ENCODE measurements at regions not wholly inside any gene's neighbourhood (a gene's known extent, or its start where the extent isn't known, plus 50 kb on each side); places are given as distances from the start of the nearest gene placed in this dataset.

DNA sequence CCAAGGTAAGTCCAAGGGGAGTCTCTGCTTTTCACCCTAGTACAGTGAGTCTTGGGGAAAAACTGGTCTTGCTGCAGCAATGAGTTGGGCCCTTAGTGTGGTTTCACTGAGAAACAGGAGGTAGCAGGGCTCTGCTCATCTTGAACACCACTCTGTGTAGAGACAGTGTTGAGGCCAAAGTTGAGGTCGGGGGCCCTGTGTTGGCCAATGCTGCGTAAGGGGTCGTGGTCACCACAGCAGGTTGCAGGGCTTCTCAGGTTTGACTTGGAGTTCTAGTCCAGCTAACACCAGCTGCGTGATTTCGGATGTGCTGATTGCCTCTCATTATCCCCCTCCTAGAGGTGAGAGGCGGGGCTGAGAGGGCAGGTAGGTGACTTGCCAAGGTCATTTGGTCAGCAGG lies 807.5 kb downstream of the VRK1 start:
- ChIA-PET CTCF (no interaction called here), POLR2A (no interaction called here)
- no peak overlapping the region for H3K4me3 ChIP-seq (ENCODE audit: low read depth, low read length)
- TF ChIP-seq, protein P1, sequence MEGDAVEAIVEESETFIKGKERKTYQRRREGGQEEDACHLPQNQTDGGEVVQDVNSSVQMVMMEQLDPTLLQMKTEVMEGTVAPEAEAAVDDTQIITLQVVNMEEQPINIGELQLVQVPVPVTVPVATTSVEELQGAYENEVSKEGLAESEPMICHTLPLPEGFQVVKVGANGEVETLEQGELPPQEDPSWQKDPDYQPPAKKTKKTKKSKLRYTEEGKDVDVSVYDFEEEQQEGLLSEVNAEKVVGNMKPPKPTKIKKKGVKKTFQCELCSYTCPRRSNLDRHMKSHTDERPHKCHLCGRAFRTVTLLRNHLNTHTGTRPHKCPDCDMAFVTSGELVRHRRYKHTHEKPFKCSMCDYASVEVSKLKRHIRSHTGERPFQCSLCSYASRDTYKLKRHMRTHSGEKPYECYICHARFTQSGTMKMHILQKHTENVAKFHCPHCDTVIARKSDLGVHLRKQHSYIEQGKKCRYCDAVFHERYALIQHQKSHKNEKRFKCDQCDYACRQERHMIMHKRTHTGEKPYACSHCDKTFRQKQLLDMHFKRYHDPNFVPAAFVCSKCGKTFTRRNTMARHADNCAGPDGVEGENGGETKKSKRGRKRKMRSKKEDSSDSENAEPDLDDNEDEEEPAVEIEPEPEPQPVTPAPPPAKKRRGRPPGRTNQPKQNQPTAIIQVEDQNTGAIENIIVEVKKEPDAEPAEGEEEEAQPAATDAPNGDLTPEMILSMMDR (IDR thresholded peaks at IDR 0.05; ENCODE audit: insufficient read depth, low read length, missing control alignments), result no peak
- no peak for DNase-seq (ENCODE audit: low read depth, low spot score)

DNA sequence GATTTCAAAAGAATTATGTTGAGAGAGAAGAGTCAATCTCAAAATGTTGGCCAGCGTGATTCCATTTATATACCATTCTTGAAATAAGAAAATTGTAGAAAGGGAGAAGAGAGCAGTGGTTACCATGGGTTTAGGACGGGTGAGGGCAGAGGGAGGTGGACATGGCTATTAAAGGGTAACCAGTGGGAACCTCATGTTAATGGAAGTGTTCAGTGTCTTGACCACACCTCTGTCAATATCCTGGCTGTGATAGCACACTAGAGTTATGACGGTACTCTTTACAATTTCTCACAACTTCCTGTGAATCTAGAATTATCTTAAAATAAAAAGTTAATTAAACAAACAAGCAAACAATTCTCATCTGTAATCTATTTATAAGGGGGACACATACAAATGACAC lies 821.2 kb downstream of the VRK1 start:
- DNase-seq (ENCODE audit: low read depth, low spot score), result no peak
- no peak overlapping the region for H3K4me3 ChIP-seq (ENCODE audit: low read depth, low read length)
- POLR2A ChIA-PET, result no interaction called here
- TF ChIP-seq, protein P1 (IDR thresholded peaks at IDR 0.05; ENCODE audit: insufficient read depth, low read length, missing control alignments), result no peak
- CTCF ChIA-PET, result no interaction called here

DNA sequence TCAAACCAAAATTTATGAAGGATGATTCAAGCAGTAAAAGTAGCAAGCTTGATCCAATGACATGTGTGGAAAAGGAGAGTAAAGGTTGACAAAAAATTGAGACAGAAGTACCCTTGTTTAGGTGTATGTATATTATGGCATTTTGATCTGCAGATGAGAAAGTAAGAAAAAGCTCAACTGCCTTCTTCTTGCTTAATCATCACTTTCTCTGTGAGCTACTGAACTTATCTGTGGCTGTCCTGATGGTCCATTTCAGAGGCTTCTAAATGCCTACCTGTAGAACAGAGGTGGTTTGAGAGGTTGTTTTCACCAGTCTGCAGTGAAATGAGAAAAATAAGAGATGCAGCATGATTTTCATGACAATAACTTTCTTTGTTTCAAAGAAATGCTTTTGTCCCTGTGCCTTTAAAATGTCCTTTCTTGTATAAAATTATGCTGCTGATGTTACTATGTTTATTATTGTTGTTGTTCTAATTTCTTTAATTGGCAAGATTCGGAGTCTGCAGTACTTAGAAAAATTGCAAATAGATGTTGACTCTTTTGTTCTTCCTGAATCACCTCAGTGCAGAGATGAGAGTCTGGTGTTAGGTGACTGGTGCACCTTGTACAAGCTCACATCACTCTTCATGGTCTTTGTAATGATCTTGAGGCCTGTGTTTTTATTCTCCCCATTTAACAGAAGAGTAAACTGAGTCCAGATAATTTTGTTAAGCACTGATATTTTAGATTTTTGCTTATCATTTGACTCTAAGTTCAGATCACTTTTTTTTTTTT lies 821.9 kb downstream of the VRK1 start:
- no peak for DNase-seq (ENCODE audit: low read depth, low spot score)
- ChIA-PET CTCF (no interaction called here), POLR2A (no interaction called here)
- TF ChIP-seq, protein P1 (IDR thresholded peaks at IDR 0.05; ENCODE audit: insufficient read depth, low read length, missing control alignments), result no peak
- H3K4me3 ChIP-seq (ENCODE audit: low read depth, low read length), result no peak overlapping the region

DNA sequence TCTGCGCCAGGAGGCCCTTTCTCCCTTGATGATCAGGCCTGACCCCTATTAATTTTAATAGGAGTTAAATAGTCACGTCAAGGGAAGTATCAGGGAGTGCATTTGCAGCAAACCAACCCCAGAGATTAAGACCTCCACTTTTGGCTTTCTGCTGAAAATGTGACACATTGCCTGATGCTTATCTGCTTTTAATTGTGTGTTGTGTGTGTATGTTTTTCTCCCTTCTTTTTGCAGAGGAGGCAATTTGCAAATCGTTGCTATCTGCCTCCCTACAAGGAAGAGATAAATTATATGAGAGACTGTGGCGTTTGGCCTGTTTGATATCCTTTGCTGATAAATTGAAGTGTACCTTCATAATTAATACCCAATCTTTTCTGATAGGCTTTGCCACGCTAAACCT lies 822.9 kb downstream of the VRK1 start:
- CTCF ChIA-PET, result no interaction called here
- POLR2A ChIA-PET, result no interaction called here
- no peak overlapping the region for H3K4me3 ChIP-seq (ENCODE audit: low read depth, low read length)
- DNase-seq (ENCODE audit: low read depth, low spot score), result no peak
- TF ChIP-seq, protein P1 (IDR thresholded peaks at IDR 0.05; ENCODE audit: insufficient read depth, low read length, missing control alignments), result no peak

DNA sequence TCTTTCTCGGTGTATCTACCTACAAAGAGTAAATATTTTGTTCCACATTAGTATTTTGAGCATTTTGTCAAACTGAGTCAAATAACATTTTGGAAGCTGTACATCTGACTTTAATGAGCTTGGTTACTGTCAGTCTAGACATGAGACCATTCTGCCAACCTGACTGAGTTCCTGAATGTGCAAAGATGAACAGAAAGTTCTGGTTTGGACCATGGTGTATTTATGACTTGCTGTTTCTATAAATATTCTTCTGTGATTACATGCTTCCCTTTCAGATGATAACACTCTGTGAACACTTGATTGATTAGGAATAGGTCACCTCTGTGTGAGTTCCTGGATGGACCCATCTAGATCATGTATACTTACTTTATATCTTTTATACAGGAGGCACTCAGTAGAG lies 827.8 kb downstream of the VRK1 start:
- ChIA-PET POLR2A (no interaction called here), CTCF (no interaction called here)
- no peak for DNase-seq (ENCODE audit: low read depth, low spot score)
- TF ChIP-seq, protein P1 (IDR thresholded peaks at IDR 0.05; ENCODE audit: insufficient read depth, low read length, missing control alignments), result no peak
- H3K4me3 ChIP-seq (ENCODE audit: low read depth, low read length), result no peak overlapping the region

DNA sequence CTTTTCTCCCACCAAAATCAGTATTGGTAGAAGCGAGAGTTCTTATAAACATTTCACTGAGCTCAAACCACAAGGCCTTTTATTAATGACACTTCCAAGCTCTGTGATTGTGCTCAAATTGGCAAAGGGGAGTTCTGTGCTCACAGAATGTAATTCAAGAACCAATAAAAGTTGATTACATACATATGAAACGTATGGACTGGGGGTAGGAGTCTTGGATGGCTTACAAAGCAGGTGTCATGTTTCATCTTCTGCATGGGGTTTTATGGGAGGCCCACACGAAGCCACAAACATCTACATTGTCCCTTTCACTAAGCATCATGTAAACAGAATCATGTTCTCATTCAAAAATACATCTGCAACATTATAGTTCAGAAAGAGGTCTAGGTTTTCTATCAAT lies 828.3 kb downstream of the VRK1 start:
- TF ChIP-seq, protein P1 (IDR thresholded peaks at IDR 0.05; ENCODE audit: insufficient read depth, low read length, missing control alignments), result no peak
- no peak overlapping the region for H3K4me3 ChIP-seq (ENCODE audit: low read depth, low read length)
- CTCF ChIA-PET, result no interaction called here
- DNase-seq (ENCODE audit: low read depth, low spot score), result no peak
- POLR2A ChIA-PET, result no interaction called here

Data from AG04449 (cell line).